ENCODE measurements at regions not wholly inside any gene's neighbourhood (a gene's known extent, or its start where the extent isn't known, plus 50 kb on each side); places are given as distances from the start of the nearest gene placed in this dataset.
A peak's percentile ranks its signal among the peaks of the same experiment; 100 is the strongest.
"Not testable (repeated sequence)": the region's sequence is repeated elsewhere in the genome, so short reads cannot be mapped to it uniquely, and the experiment has no call there.

DNA sequence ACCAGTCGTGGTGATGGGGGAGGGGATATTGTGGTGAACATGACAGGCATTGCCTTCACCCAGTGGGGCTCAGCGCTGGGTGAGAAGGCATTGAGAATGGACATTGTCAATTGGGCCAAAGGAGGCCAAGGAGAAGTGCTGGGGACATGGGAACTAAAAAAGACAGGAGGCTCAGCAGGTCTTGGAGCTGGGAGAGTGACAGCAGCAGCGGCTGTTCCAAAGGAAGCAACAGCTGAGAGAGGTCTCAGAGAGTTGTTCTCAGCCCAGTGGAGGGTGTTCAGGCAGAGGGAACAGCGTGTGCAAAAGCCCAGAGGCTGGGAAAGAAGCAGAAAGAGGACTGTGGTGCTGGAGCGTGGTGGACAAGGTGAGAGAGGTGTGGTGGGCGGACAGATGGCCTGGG, 56.6 kb upstream of the ASNS start:
- not testable (repeated sequence) for DNase-seq

GRCh38 chr7:97927790-97928748, 55.9 kb upstream of the ASNS start:
- peak; percentile 27 for DNase-seq
